GM18517 (cell line): ENCODE measurements at regions not wholly inside any gene's neighbourhood (a gene's known extent, or its start where the extent isn't known, plus 50 kb on each side); places are given as distances from the start of the nearest gene placed in this dataset.

ENCODE experiments used
- ATAC-seq: cut with Tn5 transposase; IDR thresholded peaks from one replicate; pipeline ENCODE4 v1.9.1; 2021; ENCODE audit warnings: mild to moderate bottlenecking, moderate library complexity; ENCODE audit not compliant: unreplicated experiment

DNA sequence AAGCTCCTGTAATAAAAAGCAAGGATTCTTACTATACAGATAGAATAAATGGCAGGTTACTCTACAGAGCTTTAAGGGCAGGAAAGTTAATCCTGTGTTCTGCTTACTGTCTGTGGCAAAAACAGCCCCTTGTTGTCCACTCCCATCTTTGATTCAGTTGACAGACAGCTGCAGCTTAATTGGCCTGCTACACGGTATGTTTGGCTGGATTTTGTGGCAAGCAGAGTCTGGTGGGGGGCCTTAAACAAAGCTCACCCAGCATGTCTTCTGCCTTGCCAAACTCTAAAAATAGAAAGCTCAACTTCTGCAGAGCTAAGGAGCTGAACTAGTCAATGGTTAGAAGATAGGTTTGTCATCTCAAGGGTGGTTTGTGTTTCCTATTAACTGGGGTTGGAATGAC lies 407.2 kb downstream of the HLX start:
- ATAC-seq: no peak

DNA sequence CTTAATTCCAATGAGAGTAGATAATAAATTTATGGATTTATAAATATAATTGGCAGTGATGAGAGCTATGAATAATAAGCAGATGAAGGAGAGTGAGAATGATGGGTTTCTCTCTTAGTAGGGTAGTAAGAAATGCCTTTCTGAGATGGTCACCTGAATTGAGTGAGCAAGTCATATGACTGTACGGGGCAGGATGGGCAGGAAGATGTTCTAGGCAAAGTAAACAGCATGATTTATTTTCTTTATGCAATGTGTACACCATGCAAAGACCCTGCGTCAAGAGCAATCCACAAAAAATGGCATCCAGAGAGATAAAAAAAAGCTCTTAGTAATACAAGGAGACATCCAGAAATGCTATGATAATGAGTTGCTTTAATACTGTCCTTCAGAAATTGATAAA lies 409.9 kb downstream of the HLX start:
- no peak for ATAC-seq

GRCh38 chr1:221290669-221291068 lies 411.4 kb downstream of the HLX start:
- ATAC-seq: no peak

GRCh38 chr1:221291113-221291512 lies 411.9 kb downstream of the HLX start:
- ATAC-seq: no peak

GRCh38 chr1:221292652-221293051 lies 413.4 kb downstream of the HLX start:
- no peak for ATAC-seq

DNA sequence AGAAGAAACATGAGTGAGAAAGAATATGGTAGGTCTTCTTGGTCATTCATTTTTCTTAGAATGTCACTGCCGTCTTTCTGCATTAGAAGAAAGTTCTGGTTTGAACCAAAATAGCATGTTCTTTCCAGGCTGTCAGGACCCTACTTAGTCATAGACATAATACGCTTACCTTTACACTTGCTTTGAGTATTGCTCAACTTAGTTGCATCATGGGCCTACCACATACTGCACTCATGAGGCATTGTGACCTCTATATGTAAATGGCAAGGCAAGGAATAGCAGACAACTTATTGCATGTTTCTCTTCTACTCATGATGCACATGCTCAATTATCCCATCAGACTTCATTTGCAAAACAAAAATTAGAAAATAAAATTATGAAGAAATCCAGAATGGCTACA lies 415.0 kb downstream of the HLX start:
- ATAC-seq: no peak

GRCh38 chr1:221302357-221302756 lies 423.1 kb downstream of the HLX start:
- no peak for ATAC-seq

DNA sequence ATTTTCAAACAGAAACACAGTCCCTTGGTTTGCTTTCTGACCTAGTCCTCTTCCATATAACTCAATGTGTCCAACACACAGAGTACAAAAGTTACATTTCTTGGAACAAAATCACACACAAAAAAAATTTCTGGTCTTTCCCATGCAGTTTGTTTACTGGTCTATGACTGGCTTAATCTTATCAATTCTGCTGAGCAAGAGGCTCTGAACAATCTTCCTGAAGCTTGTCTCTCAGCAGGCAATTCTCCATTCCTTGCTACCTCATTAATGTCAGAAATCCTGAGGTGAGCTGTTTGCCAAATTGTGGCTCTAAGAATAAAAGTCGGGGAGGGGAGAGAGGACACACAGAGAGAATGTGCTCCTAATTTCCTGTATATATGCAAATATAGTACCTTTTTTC lies 423.6 kb downstream of the HLX start:
- no peak for ATAC-seq

- ATAC-seq: no peak
Measured at GRCh38 chr1:221303623-221304022, 424.4 kb downstream of the HLX start.

- no peak for ATAC-seq
Measured at GRCh38 chr1:221306239-221306638, 427.0 kb downstream of the HLX start.

DNA sequence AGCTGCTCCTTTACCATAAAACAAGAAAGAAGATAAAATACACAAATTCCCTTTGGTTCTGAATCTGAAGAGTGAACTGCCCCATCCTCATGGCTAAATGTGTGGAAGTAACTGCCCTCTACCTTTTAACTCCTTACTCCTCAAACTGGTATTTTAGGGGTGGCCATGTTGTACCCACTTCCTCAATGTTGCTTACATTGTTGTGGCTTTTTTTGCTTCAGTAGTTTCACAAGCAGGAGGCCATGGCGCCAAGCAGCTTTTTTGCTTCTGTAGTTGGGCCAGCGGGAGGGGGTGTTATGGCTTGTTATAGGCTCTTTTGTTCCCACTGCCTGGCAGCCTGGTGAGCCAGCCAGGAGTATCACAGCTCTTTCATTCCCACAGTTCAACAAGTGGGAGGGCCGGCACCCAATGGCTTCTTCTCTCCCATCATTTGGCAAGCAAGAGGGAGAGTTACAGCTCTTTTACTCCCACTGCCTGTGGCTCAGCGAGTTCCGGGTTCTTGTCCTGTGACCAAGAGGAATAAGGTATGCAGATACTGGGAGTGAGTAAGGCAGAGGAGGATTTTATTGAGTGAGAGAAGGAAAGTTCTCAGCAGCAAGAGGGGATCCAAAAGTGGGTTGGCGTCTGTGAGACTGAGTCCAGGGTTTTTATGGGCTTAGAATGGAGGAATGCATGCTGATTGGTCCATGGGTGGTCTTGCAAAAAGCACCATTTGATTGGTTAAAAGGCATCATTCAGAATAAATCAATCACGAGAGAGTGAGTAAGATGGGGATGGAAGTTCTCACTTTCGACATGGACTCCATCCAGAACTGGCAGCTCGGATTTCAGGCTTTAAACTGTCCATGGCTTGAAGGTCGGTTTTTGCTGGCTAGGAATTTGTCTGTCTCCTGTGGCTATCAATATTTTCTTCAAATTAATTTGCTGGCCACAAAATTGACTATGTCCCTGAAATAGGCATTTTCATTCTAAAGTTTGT lies 429.6 kb downstream of the HLX start:
- no peak for ATAC-seq

GRCh38 chr1:221309723-221310122 lies 430.5 kb downstream of the HLX start:
- ATAC-seq: no peak

DNA sequence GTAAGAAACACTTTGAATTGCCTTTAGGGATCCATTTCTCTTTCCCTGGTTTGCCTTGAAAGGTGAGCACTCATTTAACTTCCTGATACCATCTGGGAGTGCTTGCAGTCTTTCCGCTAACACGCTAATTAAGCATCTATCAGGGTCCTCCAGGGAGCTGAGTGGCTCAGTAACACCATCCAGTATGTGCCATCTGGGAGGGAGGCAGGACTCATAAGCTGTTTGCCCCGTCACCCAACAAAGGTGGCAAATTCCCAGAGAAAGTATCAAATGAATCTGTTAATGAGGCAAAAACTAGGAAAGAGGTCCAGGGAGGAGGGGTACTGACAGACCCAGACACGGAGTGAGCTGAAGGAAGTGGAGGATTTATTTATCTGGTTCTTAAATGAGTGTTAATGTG lies 430.9 kb downstream of the HLX start:
- ATAC-seq: no peak

DNA sequence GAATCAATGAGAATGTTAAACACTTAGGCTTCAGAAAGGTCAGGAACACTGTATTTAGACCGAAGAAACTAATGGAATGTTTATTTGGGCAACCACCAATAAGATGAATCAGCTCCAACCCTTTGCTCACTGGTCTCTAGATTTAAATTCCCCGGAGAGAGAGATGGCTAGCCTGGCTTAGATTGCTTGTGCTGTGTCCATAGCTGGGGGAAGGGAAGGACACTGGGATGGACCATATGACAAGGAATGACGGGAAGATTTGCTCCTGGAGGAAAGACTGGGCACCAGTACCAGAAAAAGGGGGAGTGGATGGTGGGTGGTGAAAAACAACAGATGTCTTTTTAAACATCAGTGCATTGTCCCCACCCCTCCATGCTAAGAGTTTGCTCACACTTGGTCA lies 426.6 kb downstream of the DUSP10 start:
- ATAC-seq: no peak

- ATAC-seq: no peak
Measured at GRCh38 chr1:221316491-221317056, 425.3 kb downstream of the DUSP10 start.

GRCh38 chr1:221317537-221317936 lies 424.4 kb downstream of the DUSP10 start:
- no peak for ATAC-seq

- no peak for ATAC-seq
Measured at GRCh38 chr1:221327954-221328353, 413.9 kb downstream of the DUSP10 start.

- ATAC-seq: no peak
Measured at GRCh38 chr1:221328371-221328770, 413.5 kb downstream of the DUSP10 start.

DNA sequence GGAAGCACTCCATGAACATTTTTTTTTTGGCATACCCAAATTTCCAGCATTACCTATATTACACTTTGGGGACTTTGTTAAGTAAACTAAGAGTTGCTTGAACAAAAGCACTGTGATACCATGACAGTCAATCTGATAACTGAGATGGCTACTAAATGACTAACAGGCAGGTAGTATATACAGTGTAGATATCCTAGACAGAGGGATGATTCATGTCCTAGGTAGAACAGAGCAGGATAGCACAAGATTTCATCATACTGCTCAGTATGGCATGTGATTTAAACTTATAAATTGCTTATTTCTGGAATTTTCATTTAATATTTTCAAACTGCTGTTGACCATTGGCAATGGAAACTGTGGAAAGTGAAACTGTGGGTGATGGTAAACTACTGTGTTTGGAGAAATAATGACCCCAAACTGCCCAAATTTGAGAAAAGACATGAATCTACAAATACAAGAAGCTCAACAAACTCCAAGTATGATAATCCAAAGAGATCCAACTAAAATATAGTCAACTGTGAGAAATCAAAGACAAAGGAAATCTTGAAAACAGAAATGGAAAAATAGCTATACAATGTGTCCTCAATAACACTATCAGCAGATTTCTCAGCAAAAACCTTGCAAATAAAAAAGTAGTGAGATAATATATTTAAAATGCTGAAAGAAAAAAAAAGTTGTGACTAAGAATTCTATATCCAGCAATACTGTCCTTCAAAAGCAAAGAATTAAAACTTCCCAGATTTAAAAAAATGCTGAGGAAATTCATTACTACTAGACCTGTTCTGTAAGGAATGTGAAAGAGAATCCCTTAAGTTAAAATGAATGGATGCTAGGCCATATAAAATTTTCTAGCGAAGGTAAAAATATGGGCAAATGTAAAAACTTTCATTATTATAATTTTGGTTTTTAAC lies 410.4 kb downstream of the DUSP10 start:
- no peak for ATAC-seq

- no peak for ATAC-seq
Measured at GRCh38 chr1:221334062-221334461, 407.8 kb downstream of the DUSP10 start.
